ENCODE measurements at regions not wholly inside any gene's neighbourhood (a gene's known extent, or its start where the extent isn't known, plus 50 kb on each side); places are given as distances from the start of the nearest gene placed in this dataset.

DNA sequence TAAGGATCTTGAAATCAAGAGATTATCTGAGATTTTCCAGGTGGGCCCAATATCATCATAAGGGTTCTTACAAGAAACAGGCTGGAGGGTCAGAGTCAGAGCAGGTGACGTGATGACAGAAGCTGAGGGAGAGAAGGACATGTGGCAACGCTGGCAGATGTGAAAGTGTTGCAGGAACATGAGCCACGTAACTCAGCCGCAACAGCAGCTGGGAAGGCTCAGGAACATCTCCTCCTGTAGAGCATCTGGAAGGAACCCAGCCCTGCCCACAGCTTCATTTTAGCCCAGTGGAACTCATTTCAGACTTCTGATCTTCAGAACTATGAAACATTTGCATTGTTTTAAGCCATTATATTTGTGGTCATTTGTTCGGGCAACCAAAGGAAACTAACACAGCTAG is 156.3 kb upstream of the VEGFC start:
- TF ChIP-seq POLR2A (IDR thresholded peaks at IDR 0.05), result no peak
- TF ChIP-seq, protein P1, sequence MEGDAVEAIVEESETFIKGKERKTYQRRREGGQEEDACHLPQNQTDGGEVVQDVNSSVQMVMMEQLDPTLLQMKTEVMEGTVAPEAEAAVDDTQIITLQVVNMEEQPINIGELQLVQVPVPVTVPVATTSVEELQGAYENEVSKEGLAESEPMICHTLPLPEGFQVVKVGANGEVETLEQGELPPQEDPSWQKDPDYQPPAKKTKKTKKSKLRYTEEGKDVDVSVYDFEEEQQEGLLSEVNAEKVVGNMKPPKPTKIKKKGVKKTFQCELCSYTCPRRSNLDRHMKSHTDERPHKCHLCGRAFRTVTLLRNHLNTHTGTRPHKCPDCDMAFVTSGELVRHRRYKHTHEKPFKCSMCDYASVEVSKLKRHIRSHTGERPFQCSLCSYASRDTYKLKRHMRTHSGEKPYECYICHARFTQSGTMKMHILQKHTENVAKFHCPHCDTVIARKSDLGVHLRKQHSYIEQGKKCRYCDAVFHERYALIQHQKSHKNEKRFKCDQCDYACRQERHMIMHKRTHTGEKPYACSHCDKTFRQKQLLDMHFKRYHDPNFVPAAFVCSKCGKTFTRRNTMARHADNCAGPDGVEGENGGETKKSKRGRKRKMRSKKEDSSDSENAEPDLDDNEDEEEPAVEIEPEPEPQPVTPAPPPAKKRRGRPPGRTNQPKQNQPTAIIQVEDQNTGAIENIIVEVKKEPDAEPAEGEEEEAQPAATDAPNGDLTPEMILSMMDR (IDR thresholded peaks at IDR 0.05), result no peak
- intact Hi-C loops (cut with DNase I; ENCODE audit: low total_unique reads), result no loop called here
- H3K4me1 ChIP-seq, result no peaks in the 10 kb centered on the region
- no peaks in the 10 kb centered on the region for H3K36me3 ChIP-seq
- no peak for DNase-seq
- H3K27me3 ChIP-seq, result no peaks in the 10 kb centered on the region
- no peak overlapping the region for H3K4me3 ChIP-seq
- H3K27ac ChIP-seq, result no peak overlapping the region
- H3K9me3 ChIP-seq, result no peaks in the 10 kb centered on the region

DNA sequence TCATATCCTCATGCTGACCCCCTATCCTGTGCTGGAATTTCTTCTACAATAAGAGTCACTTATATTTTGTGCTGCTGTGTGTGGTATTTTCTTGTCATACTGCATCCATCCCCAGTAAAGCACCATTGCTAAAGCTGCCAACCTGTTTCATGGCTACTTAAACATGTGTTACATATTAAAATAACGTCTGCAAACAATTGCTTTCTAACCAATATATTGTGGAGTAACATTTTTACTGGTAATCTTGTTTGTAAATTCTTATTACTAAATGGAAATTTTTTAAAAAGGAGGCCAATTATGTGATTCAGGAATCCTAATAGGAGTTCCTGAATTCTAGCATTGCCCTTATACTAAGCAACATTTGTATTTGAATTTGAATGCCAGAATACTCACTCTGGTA is 160.3 kb upstream of the VEGFC start:
- no peaks in the 10 kb centered on the region for H3K9me3 ChIP-seq
- no peak overlapping the region for H3K4me3 ChIP-seq
- H3K4me1 ChIP-seq, result no peaks in the 10 kb centered on the region
- DNase-seq, result no peak
- no peak overlapping the region for H3K27ac ChIP-seq
- intact Hi-C loops (cut with DNase I; ENCODE audit: low total_unique reads), result no loop called here
- no peak for TF ChIP-seq POLR2A (IDR thresholded peaks at IDR 0.05)
- TF ChIP-seq, protein P1 (IDR thresholded peaks at IDR 0.05), result no peak
- no peaks in the 10 kb centered on the region for H3K27me3 ChIP-seq
- no peaks in the 10 kb centered on the region for H3K36me3 ChIP-seq

DNA sequence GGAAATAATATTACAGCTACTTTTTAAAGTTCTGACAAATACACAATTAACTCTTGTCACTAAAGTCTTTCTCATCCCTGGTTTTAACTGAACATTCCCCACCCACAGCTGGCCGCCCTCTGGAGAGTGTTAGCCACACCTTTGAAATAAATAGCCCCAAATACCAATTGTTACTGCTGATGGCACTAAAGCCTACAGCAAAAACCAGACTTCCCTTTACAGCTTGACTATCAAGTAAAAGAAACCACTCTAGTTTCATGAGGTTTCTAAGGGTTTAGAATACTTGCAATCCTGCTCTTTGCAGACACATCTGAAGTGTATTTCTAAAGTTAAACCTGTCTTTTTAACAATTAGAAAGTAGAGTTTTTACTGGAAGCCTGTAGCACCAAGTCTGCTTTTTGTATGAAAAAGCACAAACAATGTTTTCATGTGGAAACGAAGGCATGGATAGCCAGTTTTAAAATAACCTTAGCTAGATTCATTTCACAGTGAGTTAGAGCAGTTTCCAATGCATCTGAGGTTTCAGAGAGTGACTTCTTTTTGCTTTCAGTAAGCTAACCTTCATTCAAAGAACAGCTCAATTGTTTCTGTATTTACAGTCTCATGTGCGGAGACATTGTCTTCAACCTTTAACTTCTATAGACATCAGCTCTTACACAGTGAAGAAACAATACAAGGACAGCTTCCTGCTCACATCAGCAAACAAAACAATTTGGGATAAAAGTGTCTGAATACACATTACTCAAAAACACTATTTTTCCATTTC is 164.8 kb upstream of the VEGFC start:
- Histone ChIP-seq H3K9me3 (no peaks in the 10 kb centered on the region), H3K27me3 (no peaks in the 10 kb centered on the region), H3K4me3 (no peak overlapping the region), H3K36me3 (no peaks in the 10 kb centered on the region), H3K27ac (no peak overlapping the region), H3K4me1 (no peaks in the 10 kb centered on the region)
- TF ChIP-seq, protein P1 (IDR thresholded peaks at IDR 0.05), result no peak
- no peak for TF ChIP-seq POLR2A (IDR thresholded peaks at IDR 0.05)
- intact Hi-C loops (cut with DNase I; ENCODE audit: low total_unique reads), result no loop called here
- DNase-seq, result no peak

DNA sequence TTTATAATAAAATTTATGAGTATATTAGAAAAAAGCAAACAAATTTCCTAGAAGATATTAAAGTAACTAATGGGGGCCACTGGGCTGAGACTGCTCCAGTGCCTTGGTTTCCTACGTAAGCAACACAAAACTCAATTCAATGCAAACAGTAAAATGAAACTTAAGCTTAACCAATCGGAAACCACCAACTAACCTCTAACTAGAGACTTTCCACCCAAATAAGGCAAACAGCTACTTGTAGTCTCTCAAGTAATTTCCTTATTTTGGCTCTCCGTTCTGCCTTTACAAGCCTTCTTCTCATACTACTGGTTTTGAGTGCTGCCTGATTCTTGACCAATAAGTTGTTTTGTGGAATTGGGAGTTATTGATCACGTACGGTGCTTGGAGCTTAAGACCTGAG is 167.3 kb upstream of the VEGFC start:
- Histone ChIP-seq H3K4me1 (no peaks in the 10 kb centered on the region), H3K27me3 (no peaks in the 10 kb centered on the region), H3K27ac (no peak overlapping the region), H3K4me3 (no peak overlapping the region), H3K9me3 (no peaks in the 10 kb centered on the region), H3K36me3 (no peaks in the 10 kb centered on the region)
- intact Hi-C loops (cut with DNase I; ENCODE audit: low total_unique reads), result no loop called here
- TF ChIP-seq, protein P1 (IDR thresholded peaks at IDR 0.05), result no peak
- TF ChIP-seq POLR2A (IDR thresholded peaks at IDR 0.05), result no peak
- DNase-seq, result no peak

DNA sequence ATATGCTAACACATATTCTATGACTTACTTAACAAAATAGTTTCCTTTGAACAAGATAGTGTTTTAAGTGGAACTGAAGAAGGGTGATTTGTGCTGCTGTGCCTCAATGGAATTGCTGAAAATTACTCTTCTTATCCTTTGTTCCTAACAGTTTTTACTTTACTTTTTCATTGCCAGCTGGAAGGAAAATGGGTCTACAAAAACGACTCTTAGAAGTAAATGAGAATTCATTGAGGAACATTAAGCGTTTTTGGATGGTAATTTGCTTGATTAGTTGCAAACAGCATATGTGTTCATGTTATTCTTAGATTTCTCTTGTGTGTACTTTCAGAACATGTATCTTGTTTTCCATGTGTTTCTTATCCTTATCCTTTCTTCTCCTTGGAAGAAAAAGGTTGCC is 170.4 kb upstream of the VEGFC start:
- Histone ChIP-seq H3K4me3 (no peak overlapping the region), H3K27me3 (no peaks in the 10 kb centered on the region), H3K4me1 (no peaks in the 10 kb centered on the region), H3K36me3 (no peaks in the 10 kb centered on the region), H3K27ac (no peak overlapping the region), H3K9me3 (no peaks in the 10 kb centered on the region)
- intact Hi-C loops (cut with DNase I; ENCODE audit: low total_unique reads), result no loop called here
- no peak for TF ChIP-seq POLR2A (IDR thresholded peaks at IDR 0.05)
- TF ChIP-seq, protein P1 (IDR thresholded peaks at IDR 0.05), result no peak
- DNase-seq, result no peak

Measured in uterus (tissue), 3 donors.